NCI-H460 (cell line): ENCODE measurements at regions not wholly inside any gene's neighbourhood (a gene's known extent, or its start where the extent isn't known, plus 50 kb on each side); places are given as distances from the start of the nearest gene placed in this dataset.
"Not testable (repeated sequence)": the region's sequence is repeated elsewhere in the genome, so short reads cannot be mapped to it uniquely, and the experiment has no call there.

Source experiments
- DNase-seq: peaks from one replicate; pipeline ENCODE4 v3.0.0-alpha.2; 2016; ENCODE audit warnings: low read depth; ENCODE audit errors: extremely low read depth

DNA sequence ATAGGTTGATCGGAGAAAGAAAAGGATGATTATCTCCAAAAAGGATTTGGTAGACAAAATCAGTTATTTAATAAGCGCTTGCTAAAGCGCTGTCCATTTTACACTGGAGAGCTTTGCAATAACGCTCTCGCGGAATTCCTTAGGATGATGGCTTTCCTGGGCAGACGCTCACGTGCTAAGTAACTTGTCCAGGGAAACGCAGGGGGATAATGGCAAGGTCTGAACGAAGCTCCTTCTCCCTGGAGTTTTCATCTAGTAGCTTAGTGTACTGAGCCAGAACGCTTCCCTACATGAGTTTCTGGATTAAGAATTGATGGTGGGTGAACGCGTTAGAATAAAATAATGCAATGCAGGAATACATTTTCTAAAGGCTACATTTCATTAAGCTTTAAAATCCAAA is 739.5 kb upstream of the SALL3 start:
- DNase-seq, result no peak

DNA sequence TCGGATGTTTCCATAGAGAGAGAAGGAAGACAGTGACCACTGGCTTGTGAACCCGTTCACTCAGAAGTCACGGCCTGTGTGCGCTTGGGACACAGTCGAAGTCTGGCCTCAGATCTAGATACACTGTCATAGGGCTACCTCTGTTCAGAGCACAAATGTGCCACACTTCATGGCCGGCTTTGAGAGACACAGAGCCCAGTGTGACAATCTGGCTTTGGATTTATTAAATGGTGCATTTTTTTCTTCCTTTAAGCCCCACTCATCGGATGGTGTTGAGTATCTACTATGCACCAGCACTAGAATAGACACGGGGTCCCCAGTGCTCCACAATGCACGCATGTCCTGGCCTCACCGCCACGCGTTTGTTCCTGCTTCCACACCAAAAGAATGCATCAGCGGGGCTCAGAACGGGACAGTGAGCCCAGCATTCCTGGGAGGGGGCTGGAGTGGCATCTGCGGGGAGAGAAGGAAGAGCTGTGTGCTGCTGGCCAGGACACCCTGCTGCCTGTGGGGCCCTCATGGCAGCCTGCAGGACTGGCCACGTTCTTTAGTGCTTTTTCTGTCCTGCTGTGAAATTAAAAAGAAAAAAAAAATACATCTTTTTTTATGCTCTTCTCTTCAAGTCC is 738.9 kb upstream of the SALL3 start:
- no peak for DNase-seq

DNA sequence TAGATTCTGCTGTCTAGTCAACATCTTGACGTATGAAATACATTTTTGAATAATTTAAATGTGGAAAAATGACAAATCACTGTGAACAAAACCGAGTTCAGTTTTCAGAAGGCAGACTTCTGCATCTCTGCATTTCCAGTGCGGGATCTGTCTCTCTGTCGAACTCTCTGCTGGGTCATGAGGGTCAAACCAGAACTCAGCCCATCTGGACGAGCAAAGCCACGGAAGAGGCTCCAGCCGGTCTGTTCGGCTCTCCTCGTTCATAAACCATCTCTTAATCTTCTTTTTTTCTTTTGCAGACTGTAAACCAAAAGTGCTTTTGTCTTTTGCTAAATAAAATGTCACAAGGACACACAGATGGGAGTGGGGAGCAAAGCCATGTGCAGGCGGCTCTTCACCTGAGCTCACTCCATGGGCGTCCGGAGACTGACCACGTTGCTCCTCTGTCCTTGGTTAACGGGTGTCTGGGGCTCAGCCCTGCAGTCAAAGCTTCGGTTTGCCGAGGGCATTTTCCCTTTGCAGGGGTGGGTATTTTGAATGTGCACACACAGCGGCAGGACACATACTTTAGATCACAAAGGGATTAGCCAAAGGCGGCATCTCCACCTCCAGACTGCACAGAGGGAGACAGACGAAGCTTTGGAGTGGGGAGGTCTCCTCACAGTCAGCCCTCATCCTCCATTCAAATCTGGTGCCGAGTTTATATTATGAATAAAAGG is 737.9 kb upstream of the SALL3 start:
- DNase-seq, result no peak

DNA sequence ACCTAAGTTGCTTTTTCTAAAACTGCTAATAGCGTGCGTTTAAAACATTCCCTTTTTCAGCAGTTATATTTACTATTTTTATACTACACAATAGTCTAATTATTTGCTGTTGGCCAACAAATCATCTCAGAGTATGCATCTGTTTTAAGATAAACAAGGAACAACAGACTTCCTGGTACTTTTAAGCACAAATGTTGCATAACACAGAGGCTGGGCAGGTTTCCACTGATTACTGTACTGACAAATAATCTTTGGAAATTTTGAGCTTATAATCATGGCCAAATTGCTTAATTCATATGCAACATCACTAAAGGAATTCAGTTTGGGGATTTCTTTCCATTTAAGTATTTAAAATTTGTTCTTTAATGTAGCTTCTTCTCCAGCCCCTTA is 737.4 kb upstream of the SALL3 start:
- no peak for DNase-seq

DNA sequence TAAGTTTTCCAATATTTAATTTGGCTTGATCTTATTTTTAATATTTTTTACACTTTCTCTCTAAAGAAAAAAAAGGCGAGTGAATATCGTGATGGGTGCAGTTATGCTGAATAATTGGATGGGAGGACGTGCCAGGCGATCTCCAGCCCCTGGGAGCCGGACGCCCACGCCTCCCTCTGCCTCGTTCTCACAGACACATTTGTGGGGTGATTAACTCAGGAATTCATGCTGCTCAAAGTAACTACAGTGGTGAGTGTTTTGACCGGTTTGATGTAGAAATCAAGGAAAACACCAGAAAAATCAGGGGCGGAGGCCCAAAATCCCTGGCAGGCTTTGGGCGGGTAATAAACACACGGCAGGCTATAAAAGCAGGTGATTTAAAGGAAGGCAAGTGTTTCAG is 736.8 kb upstream of the SALL3 start:
- DNase-seq, result no peak

DNA sequence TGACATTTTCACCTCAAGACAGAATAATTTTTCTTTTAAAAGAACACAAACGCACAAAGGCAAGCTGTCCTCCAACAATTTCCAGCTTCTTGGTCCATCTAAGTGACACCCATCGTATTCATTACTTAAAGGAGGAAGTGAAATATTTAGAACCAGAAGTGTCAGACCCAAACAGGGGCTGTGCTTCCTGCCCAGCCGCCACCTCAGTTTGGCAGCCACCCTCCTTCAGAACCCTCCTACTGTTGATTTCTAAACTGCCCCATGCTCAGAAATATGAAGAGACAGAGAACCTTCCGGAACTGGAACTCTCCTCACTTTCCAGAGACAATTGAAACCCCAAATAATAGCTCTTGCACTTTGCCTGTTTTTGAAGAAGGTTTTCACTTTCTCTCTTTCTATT is 734.8 kb upstream of the SALL3 start:
- no peak for DNase-seq

DNA sequence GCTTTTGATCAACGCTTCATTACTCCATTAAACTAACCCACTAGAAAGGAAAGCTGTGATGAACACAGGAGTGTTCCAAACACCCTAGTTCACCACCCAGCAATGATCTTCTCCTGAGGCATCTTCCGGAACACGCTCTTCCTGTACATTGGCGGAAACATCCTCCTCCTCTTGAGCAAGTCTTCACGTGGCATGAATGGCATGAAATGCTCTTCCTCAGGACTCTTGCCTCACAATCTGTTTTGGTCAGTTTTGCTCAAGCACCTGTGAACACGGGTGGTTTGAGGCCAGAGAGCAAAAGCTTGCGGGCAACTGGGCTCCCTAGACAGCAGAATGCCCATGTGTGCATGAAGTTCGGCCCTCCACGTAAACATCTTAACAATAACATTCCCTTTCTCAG is 734.2 kb upstream of the SALL3 start:
- no peak for DNase-seq

DNA sequence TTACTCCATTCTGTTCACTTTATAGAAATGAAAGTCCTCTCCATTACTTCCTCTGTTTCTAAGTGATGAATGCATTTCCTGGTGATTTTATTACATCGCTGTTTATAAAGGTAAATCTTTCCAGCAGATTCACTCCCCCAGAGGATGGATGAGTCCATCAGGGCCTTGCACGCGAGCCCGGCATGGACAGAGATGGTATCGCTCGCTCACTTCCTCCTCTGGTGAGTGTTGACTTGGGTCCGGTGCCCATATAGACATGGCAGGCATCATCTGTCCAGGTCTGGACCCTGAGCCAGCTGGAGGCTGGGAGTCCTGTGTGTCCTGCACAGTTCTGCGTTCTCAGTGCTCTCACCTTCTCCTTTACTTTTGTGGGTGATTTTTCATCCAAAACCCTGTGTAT is 733.6 kb upstream of the SALL3 start:
- DNase-seq, result no peak

DNA sequence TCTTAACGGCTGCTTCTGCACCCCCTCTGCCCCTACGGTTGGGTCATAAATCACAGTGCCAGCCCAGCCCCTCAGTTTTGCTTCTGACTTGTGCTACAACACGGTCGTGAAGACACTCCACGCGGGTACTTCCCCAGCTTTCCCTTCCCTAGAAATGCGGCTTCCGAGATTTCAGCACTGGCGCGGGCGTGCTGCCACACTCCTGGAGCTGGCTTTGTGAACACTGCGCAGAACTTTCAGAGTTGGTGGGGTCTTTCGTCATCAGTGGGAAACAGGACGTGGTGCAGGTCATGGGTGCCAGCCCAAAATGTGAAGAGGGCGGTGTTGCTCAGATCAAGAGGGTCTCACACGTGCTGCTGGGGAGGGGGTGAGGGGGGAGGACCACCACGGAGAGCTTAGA is 733.0 kb upstream of the SALL3 start:
- DNase-seq, result no peak

DNA sequence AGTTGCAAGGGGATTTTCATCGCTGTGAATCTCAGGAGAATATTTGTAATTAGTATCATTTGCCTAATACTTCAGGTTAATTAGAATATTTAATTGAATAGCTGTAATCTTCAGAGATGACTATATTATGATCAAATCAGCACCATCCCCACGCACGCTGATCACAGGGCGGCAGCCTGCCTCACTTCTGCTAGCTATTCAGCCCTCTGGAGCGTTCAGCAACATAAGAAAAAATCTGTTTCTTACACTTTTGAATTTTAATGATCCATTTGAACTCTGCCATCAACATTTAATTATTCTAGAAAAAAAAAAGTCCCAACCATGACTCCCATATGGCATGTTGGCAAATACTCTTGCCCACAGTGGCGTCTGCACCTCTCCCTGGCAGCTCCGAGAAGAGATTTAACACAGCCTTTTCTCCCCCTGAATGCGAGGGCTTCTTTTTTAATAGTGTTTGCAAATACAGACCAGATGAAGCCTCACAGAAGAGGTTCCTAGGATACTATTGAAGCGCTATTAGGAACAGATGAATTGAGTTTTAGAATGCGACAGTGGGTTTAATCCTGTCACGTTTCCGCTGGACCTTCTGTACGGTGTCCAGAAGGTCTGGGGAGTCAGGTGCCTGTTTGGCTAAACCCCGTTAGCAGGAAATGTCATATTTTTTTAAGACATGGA is 731.9 kb upstream of the SALL3 start:
- DNase-seq, result no peak

DNA sequence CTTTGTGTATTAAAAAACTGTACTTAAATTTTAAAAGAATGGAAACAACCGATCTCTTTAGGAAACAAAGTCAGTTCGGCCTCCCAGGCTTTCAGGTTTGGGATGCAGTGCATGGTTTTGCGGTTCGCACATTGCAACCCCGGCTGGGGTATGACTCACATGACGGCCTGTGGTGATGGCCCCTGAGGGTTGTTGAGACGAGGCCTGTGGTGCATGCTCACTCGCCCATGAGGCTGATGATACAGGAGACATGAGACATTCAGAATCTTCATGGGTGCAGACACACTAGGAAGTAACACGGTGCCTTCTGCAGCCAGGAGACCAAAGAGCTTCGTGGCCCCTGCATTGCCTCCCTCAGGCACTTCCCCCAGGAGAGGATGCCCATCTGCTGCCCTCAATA is 724.6 kb upstream of the SALL3 start:
- no peak for DNase-seq

DNA sequence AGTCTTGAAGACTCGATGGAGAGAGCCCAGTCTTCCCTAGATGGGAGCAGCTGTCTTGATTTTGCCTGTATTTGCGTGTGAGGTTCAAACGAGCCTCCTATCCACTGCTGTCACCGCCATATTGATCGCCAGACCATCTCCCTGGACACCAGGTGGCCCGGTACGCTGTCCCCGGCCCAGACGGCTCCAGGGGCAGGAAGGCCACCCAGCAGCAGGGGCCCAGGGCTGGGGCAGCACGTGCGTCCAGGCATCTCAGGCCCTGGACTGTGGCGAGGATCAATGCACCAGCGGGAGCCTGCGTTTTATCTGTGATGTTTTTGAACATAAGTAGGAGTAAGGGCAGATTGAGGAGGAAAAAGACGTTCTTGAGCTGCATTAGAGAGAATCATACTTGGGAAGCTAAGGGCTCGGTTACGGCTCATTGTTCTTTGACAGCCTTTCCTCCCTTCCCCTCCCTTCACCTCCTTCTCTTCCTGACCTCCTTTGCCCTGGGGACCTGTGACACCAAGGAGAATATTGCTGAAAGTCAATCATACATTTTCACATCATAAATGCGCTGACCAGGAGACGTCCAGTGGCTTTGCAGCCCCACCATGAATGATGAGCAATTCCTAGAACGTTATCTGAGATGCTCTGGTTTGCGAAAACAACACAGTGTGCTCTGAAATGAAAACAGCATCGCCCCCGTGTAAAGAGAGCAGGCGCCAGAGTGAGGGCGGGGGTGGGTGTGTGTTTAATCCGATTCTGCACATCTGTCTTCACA is 711.2 kb upstream of the SALL3 start:
- DNase-seq, result no peak

DNA sequence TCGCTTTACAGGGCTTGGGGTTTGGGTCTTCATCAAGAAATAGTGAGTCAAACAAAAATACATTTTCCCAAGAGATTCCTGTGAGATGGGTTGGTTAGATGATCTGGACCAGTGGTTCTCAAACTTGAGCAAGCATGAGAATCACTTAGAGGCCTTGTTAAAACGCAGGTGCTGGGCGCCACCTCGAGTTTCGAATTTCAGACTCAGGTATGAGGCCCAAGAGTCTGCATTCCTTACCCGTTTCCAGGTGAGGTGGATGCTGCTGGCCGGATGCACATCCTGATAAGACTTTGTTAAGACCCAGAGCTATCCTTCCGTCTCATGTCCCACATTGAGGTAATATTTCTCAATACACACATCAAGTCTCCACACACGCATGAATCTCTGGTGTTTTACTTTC is 707.8 kb upstream of the SALL3 start:
- DNase-seq, result no peak

DNA sequence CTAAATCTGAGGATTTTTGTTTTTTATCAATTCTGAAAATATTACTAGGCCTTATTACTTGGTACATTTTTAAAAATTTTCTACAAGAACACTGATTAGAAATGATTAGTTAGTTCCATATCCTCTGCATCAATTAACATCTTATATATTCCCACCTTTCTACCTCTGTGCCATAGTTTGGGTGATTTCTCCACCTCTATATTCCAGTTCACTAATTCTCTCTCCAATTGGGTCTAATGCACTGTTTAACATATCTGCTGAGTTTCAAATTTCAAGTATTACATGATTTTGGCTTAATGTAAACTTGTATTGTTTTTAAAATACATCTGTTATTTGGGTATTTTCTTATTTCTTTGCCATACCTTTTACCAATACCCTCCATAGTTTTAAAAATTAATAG is 705.7 kb upstream of the SALL3 start:
- no peak for DNase-seq

DNA sequence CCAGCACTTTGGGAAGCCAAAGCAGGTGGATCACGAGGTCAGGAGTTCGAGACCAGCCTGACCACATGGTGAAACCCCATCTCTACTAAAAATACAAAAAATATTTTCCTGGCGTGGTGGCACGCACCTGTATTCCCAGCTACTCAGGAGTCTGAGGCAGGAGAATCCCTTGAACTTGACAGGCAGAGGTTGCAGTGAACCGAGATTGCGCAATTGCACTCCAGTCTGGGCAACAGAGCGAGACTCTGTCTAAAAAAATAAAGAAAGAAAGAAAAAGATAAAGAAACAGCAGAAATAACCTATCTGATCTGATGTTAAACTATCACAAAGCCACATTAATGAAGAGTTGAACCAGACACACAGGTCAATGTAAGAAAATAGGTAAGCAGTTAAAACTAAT is 696.2 kb upstream of the SALL3 start:
- not testable (repeated sequence) for DNase-seq

DNA sequence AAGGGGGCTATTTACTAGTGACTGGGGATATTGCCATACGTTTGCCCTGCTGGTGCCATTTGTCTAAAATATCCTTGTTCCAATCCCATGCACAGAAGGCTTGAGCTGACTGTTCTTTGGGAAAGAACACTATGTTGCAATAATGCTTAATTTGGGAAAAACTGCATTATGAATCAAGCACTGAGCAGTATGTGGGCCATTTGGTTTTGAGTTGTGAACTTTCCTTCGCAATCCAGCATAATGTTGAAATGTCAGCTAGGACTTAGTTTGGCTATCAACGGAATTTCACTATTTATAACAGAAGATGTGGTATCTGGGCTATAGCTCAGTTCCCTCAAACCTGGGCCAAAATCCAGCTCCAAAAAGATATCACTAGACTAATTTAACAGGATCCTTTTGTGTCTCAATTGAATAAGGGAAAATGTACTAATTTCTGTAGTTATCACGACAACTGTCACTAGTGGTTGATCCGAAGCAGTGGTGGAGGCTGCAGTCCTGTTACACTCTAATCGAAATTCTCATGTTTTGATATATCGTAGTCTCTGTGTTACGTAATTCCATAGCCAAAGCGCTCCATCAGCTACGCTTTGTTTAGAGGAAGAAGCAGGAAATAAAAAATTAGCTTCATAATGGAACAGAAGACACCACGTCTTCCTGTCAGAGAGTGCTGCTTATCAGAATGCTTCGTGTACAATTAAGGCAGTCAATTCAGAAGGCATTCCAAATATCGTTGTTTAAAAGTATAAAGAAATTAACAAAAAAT is 686.8 kb upstream of the SALL3 start:
- DNase-seq, result no peak

DNA sequence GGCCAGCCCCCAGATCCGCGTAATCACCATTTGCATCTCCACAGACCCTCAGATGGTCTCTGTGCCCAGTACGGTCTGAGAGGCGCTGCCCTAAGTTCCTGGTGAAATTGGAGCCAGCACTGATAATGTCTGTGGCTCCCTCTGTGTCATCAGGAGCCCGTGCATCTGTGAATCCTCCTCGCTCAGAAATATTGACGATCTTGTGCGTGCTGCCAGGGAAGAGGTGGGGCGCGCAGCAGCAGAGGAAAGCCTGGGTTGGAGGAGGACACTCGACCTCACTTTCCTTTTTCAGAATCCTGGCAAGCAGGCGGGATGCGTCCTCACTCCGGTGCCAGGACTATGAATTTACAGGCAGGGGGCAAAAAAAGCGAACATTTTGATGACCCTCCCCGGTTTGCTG is 686.1 kb upstream of the SALL3 start:
- DNase-seq, result no peak

DNA sequence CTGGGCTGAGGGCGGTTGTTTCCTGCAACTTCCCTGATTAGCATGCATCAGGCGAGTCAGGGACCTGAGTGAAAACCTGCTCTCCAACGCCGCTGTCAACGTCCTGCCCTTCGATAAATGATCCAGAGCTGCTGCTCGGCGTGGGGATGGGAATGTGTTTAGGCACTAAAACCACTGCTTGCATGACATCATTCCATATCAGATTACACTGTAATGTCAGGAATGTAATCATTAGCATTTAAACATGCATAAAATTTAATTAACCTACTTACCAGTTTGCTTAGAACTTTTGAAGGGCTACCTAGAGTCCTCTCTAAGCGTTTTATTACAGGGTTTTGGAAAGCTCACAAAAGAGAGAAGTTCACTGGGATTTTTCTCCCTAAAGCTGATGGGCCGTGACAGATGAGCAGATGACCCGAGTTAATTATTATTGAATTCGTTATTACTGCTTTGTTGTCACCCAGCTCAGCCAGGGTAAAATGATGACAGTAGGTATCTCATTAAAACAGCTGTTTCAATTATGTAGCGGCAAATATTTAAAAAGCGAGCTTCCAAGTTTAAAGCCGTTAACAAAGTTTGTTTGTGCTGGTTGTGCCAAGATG is 685.6 kb upstream of the SALL3 start:
- DNase-seq, result no peak

DNA sequence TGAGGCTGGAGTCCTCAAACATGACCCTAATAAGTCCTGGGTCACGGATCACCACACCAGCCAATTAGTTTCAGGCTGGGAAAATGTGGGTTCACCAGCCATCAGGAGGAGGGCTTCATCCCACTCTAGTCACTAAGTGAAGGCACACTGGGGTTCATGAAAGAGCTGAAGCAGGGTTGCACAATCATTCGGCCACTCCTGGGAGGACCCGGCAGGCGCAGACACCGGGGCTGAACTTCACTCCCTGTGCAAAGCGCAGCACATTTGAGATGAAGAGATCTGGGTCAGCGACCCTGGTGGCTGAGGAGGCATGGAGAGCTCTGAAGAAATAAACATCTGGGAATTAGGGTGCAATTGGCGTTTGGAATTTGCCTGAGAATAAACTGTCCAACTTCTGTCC is 684.4 kb upstream of the SALL3 start:
- DNase-seq, result no peak

DNA sequence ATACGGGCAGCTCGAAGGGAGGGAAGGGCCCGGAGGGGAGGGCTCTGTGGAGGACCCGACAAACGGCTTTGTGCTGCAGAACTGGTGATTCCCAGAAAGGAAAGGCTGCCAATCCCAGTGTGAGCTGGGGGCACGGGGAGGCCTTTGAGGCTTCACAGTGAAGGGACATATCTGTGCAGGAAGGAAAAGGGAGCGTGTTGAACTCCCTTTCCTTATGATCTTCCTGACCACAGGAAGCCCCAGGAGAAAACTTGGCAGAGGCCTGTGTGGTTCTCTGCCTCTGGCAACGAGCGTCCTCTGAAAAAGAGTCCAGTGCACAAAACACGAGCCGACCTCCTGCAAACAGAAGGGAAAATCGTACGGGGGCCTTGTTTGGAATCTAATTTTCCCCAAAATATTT is 683.5 kb upstream of the SALL3 start:
- DNase-seq, result no peak
